ENCODE measurements at regions not wholly inside any gene's neighbourhood (a gene's known extent, or its start where the extent isn't known, plus 50 kb on each side); places are given as distances from the start of the nearest gene placed in this dataset.

- no peak for TF ChIP-seq ZNF8 (CRISPR knock-in tag; IDR thresholded peaks at IDR 0.05)
- TF ChIP-seq OSR1 (CRISPR knock-in tag; IDR thresholded peaks at IDR 0.05): no peak
- TF ChIP-seq POU6F1 (CRISPR knock-in tag; IDR thresholded peaks at IDR 0.05; ENCODE audit: borderline replicate concordance, low read depth): no peak
- TF ChIP-seq, protein P1, sequence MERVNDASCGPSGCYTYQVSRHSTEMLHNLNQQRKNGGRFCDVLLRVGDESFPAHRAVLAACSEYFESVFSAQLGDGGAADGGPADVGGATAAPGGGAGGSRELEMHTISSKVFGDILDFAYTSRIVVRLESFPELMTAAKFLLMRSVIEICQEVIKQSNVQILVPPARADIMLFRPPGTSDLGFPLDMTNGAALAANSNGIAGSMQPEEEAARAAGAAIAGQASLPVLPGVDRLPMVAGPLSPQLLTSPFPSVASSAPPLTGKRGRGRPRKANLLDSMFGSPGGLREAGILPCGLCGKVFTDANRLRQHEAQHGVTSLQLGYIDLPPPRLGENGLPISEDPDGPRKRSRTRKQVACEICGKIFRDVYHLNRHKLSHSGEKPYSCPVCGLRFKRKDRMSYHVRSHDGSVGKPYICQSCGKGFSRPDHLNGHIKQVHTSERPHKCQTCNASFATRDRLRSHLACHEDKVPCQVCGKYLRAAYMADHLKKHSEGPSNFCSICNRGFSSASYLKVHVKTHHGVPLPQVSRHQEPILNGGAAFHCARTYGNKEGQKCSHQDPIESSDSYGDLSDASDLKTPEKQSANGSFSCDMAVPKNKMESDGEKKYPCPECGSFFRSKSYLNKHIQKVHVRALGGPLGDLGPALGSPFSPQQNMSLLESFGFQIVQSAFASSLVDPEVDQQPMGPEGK (CRISPR knock-in tag; IDR thresholded peaks at IDR 0.05; ENCODE audit: borderline replicate concordance): no peak
- TF ChIP-seq ISL1 (CRISPR knock-in tag; IDR thresholded peaks at IDR 0.05): no peak
- no peak for TF ChIP-seq CSDC2 (CRISPR knock-in tag; IDR thresholded peaks at IDR 0.05)
- no peak for TF ChIP-seq CSRNP3 (CRISPR knock-in tag; IDR thresholded peaks at IDR 0.05)
- TF ChIP-seq RARB (CRISPR knock-in tag; IDR thresholded peaks at IDR 0.05): no peak
- no peak for TF ChIP-seq GLIS3 (CRISPR knock-in tag; IDR thresholded peaks at IDR 0.05)
Measured at GRCh38 chr18:78789850-78790249, 189.8 kb upstream of the SALL3 start.
